Spleen (tissue), 7 donors: ENCODE measurements at regions not wholly inside any gene's neighbourhood (a gene's known extent, or its start where the extent isn't known, plus 50 kb on each side); places are given as distances from the start of the nearest gene placed in this dataset.

Experiments
- POLR2A ChIP-seq, 3 donors: fragments of 450-650 bp; IDR thresholded peaks; one replicate each; pipeline ENCODE4 v1.5.1; 2017; ENCODE audit warnings: antibody characterized with exemption in 3 of 3, mild to moderate bottlenecking in 1 of 3
- POLR2AphosphoS5 ChIP-seq, 3 donors: sonication (generic); formaldehyde crosslinking; IDR thresholded peaks; one replicate each; pipeline ENCODE4 v1.5.1; 2017; ENCODE audit warnings: antibody characterized with exemption in 3 of 3
- TF ChIP-seq, protein P1 (sequence below), 11 experiments: fragments of 200-600 bp in 7 of 11; fragments of 450-650 bp in 4 of 11; sonication (generic) in 4 of 11; IDR thresholded peaks in 8 of 11; conservative IDR thresholded peaks in 3 of 11; 1 replicate in 7 of 11; 2 replicates in 4 of 11; pipeline versions ENCODE4 v1.4.0 to v1.8.0; 2016 to 2021; ENCODE audit warnings: antibody characterized with exemption in 11 of 11, inconsistent platforms in 4 of 11, mild to moderate bottlenecking in 1 of 11
- donor health status: DM: no; HTN: no; CAD: no; lungs with moderate emphysema.
- donor health status: DM: no; HTN: no; CAD: no.
- donor health status: DM: no; HTN: no; CAD: no.

DNA sequence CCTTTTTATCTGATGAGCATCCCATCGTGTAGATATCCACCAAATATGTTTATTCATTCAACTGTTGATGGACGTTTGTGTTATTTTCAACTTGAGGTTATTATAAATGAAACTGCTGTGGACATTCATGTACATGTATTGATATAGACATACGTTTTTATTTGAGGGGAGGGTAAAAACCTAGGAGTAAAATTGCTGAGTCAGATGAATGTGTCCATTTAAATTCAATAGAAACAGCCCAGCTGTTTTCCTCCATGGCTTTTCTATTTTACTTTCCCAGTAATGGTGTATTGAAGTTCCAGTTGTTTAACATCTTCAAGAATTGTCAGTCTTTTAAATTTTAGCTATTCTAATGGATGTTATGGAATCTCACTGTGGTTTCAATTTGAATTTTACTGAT lies 348.7 kb upstream of the GALNTL6 start:
- TF ChIP-seq, protein P1, sequence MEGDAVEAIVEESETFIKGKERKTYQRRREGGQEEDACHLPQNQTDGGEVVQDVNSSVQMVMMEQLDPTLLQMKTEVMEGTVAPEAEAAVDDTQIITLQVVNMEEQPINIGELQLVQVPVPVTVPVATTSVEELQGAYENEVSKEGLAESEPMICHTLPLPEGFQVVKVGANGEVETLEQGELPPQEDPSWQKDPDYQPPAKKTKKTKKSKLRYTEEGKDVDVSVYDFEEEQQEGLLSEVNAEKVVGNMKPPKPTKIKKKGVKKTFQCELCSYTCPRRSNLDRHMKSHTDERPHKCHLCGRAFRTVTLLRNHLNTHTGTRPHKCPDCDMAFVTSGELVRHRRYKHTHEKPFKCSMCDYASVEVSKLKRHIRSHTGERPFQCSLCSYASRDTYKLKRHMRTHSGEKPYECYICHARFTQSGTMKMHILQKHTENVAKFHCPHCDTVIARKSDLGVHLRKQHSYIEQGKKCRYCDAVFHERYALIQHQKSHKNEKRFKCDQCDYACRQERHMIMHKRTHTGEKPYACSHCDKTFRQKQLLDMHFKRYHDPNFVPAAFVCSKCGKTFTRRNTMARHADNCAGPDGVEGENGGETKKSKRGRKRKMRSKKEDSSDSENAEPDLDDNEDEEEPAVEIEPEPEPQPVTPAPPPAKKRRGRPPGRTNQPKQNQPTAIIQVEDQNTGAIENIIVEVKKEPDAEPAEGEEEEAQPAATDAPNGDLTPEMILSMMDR (IDR thresholded peaks at IDR 0.05 in 8 of 11, conservative IDR thresholded peaks at IDR 0.05 in 3 of 11), result no peak
- TF ChIP-seq POLR2AphosphoS5 (IDR thresholded peaks at IDR 0.05), result no peak
- TF ChIP-seq POLR2A (IDR thresholded peaks at IDR 0.05), result no peak
